A549 (cell line): ENCODE measurements at regions not wholly inside any gene's neighbourhood (a gene's known extent, or its start where the extent isn't known, plus 50 kb on each side); places are given as distances from the start of the nearest gene placed in this dataset.
A peak's percentile ranks its signal among the peaks of the same experiment; 100 is the strongest.

Source experiments
- ATAC-seq, 2 experiments: fragments of 200-7000 bp in 1 of 2; fragments of >200 bp in 1 of 2; cut with Nextera tagmentation in 1 of 2; cut with Tn5 transposase in 1 of 2; 3 replicates each; pipeline versions ENCODE4 v1.8.0 to v1.9.1; 2018 to 2020; ENCODE audit warnings: mild to moderate bottlenecking in 1 of 2, moderate library complexity in 1 of 2
- CTCF ChIA-PET: fragments of 300-600 bp; sonication (Branson Sonifier 250); formaldehyde crosslinking; extraction: SDS; loops from one replicate; lab custom pipeline; 2021; ENCODE audit warnings: antibody characterized with exemption, inconsistent platforms; lab: Yijun Ruan, JAX
- POLR2A ChIA-PET: fragments of 350-600 bp; formaldehyde crosslinking; extraction: SDS; loops from one replicate; lab custom pipeline; 2021; ENCODE audit warnings: antibody characterized with exemption, inconsistent platforms; lab: Yijun Ruan, JAX
- DNase-seq, 2 experiments: peaks; one replicate each; pipeline versions ENCODE4 v3.0.0 to v3.0.0-alpha.2; 2011 to 2016; ENCODE audit warnings: low read depth in 1 of 2, low spot score in 1 of 2
- FAIRE-seq: peaks from 2 replicates; lab custom pipeline; 2011; peaks lifted over from hg19 to GRCh38; lab: Jason Lieb, UNC
- H3K27ac ChIP-seq, 2 experiments: fragments of >200 bp; sonication (Bioruptor Twin); formaldehyde crosslinking; 3 replicates each; pipeline ENCODE4 v1.5.1; 2016 to 2017
- H3K4me1 ChIP-seq: fragments of >200 bp; sonication (Bioruptor Twin); formaldehyde crosslinking; 3 replicates; pipeline ENCODE4 v1.6.1; 2016
- H3K4me2 ChIP-seq: fragments of >200 bp; sonication (Bioruptor Twin); formaldehyde crosslinking; 3 replicates; pipeline ENCODE4 v1.6.1; 2016
- H3K4me3 ChIP-seq: fragments of >200 bp; sonication (Bioruptor Twin); formaldehyde crosslinking; 3 replicates; pipeline ENCODE4 v1.5.1; 2016
- H3K9me3 ChIP-seq: fragments of >200 bp; sonication (Bioruptor Twin); formaldehyde crosslinking; 3 replicates; pipeline ENCODE4 v1.6.1; 2016
- CBX8 ChIP-seq: fragments of 200-600 bp; sonication (generic); IDR thresholded peaks from 2 replicates; pipeline ENCODE4 v1.6.1; 2016
- CEBPB ChIP-seq, 2 experiments: fragments of >200 bp in 1 of 2; sonication (Bioruptor Twin) in 1 of 2; formaldehyde crosslinking in 1 of 2; IDR thresholded peaks; 2 replicates each; pipeline ENCODE4 v1.6.1; 2012 to 2016
- CTCF ChIP-seq: fragments of >200 bp; sonication (Bioruptor Twin); formaldehyde crosslinking; IDR thresholded peaks from 3 replicates; pipeline ENCODE4 v1.5.1; 2016
- ESRRA ChIP-seq: fragments of 150-350 bp; IDR thresholded peaks from 2 replicates; pipeline ENCODE4 v1.6.1; 2014; ENCODE audit warnings: mild to moderate bottlenecking, low read length, borderline replicate concordance
- JUNB ChIP-seq: fragments of >200 bp; sonication (Bioruptor Twin); formaldehyde crosslinking; IDR thresholded peaks from 2 replicates; pipeline ENCODE4 v1.6.1; 2016
- MAFK ChIP-seq: fragments of 450-650 bp; IDR thresholded peaks from 2 replicates; pipeline ENCODE4 v1.6.1; 2014; ENCODE audit not compliant: partially characterized antibody
- MAX ChIP-seq: IDR thresholded peaks from 2 replicates; pipeline ENCODE4 v1.6.1; 2012
- NPAS2 ChIP-seq: fragments of 250-450 bp; sonication (Bioruptor Pico); IDR thresholded peaks from 2 replicates; pipeline ENCODE4 v1.8.0; 2022; ENCODE audit warnings: mild to moderate bottlenecking, moderate library complexity, borderline replicate concordance
- PHF8 ChIP-seq: fragments of 200-600 bp; sonication (generic); IDR thresholded peaks from 2 replicates; pipeline ENCODE4 v1.6.1; 2016; ENCODE audit warnings: low read depth, mild to moderate bottlenecking, antibody characterized with exemption, moderate library complexity, borderline replicate concordance
- RNF2 ChIP-seq: fragments of 200-600 bp; sonication (generic); IDR thresholded peaks from 2 replicates; pipeline ENCODE4 v1.6.1; 2016; ENCODE audit warnings: low read depth, mild to moderate bottlenecking, antibody characterized with exemption, moderate library complexity, borderline replicate concordance
- TFCP2L1 ChIP-seq: fragments of 250-450 bp; sonication (Bioruptor Pico); IDR thresholded peaks from 2 replicates; pipeline ENCODE4 v1.5.0; 2021; ENCODE audit warnings: mild to moderate bottlenecking
- WGBS: methylation state at CpG from one replicate; pipeline ENCODE4 v1.1.6; 2017; ENCODE audit errors: missing lambda C conversion rate; 5-methylcytosine and 5-hydroxymethylcytosine counted together

- Histone ChIP-seq H3K4me1 (peaks cover 15% of the 10 kb centered on the region; the same call in 2 of the 3 replicates), H3K27ac (no peak overlapping the region), H3K4me2 (peak overlapping the region; percentile 6; the same call in 1 of the 3 replicates), H3K9me3 (no peaks in the 10 kb centered on the region), H3K4me3 (no peak overlapping the region)
- DNase-seq (no peak), ATAC-seq (no peak; a peak in 1 of 6 replicates), FAIRE-seq (peak; percentile 23)
- 54% methylated on average over 5 of the region's 5 CpGs for WGBS
- ChIA-PET POLR2A (no interaction called here), CTCF (interaction anchor here (0.6 to 1.4 kb wide), 4 partner anchors 9 to 126 kb away, joined by 3 to 4 read pairs (median 3); no protein-coding TSS in a partner anchor)
- TF ChIP-seq ESRRA (no peak), CEBPB (IDR thresholded peaks at IDR 0.05) (0 out of 4 replicates have a peak, but pooled peaks of 1 of the 2 experiments have one; percentile 27)
Measured at GRCh38 chr11:33533386-33534052, 167.1 kb downstream of the C11orf91 start.

- 72% methylated on average over 6 of the region's 6 CpGs for WGBS
- ChIA-PET POLR2A (no interaction called here), CTCF (interaction anchor here (1.0 to 1.4 kb wide), 4 partner anchors 10 to 154 kb away, joined by 3 to 4 read pairs (median 4); no protein-coding TSS in a partner anchor)
- peaks cover 15% of the 10 kb centered on the region; the same call in 2 of the 3 replicates for H3K4me1 ChIP-seq
- no peak for FAIRE-seq
- 0 out of 3 replicates have a peak, but pooled peaks cover 1% of the 10 kb centered on the region for H3K9me3 ChIP-seq
- peak; percentile 42 to 43; a peak in 4 of 6 replicates for ATAC-seq
- H3K4me3 ChIP-seq = no peak overlapping the region
- H3K4me2 ChIP-seq = peak overlapping the region; percentile 6; the same call in 1 of the 3 replicates
- 0 out of 6 replicates have a peak overlapping the region, but pooled peaks of 1 of the 2 experiments have one; percentile 0 for H3K27ac ChIP-seq
- no peak for TF ChIP-seq NPAS2 (CRISPR knock-in tag)
- no peak for DNase-seq
Measured at GRCh38 chr11:33532720-33533385, 167.8 kb downstream of the C11orf91 start.

GRCh38 chr11:33532257-33532656 is 168.4 kb downstream of the C11orf91 start:
- DNase-seq = no peak
- CTCF ChIA-PET = interaction anchor here (1.2 to 1.4 kb wide), 3 partner anchors 10 to 155 kb away, joined by 3 to 4 read pairs (median 4); no protein-coding TSS in a partner anchor
- Histone ChIP-seq H3K4me2 (no peak overlapping the region), H3K27ac (no peak overlapping the region), H3K9me3 (0 out of 3 replicates have a peak, but pooled peaks cover 5% of the 10 kb centered on the region), H3K4me3 (no peak overlapping the region), H3K4me1 (peaks cover 15% of the 10 kb centered on the region; the same call in 2 of the 3 replicates)
- ATAC-seq = peak in 1 of 2 experiments; percentile 53; a peak in 3 of 6 replicates
- 93% methylated on average over 3 of the region's 3 CpGs for WGBS
- TF ChIP-seq CBX8 = no peak
- peak; percentile 71 for TF ChIP-seq MAFK
- POLR2A ChIA-PET = no interaction called here
- peak; percentile 67 for FAIRE-seq

- Histone ChIP-seq H3K27ac (no peak overlapping the region), H3K4me2 (no peak overlapping the region), H3K4me3 (no peak overlapping the region), H3K9me3 (0 out of 3 replicates have a peak, but pooled peaks cover 5% of the 10 kb centered on the region), H3K4me1 (peaks cover 15% of the 10 kb centered on the region; the same call in 2 of the 3 replicates)
- ATAC-seq = peak; percentile 52 to 62; a peak in 3 of 6 replicates
- no peak for DNase-seq
- no peak for FAIRE-seq
- ChIA-PET POLR2A (no interaction called here), CTCF (interaction anchor here (1.2 to 1.4 kb wide), 2 partner anchors 11 to 155 kb away, joined by 4 read pairs; no protein-coding TSS in a partner anchor)
- WGBS = 74% methylated on average over 8 of the region's 8 CpGs
- TF ChIP-seq MAX (0 out of 2 replicates have a peak, but pooled peaks have one; percentile 7), TFCP2L1 (CRISPR knock-in tag) (no peak), CBX8 (no peak)
Measured at GRCh38 chr11:33531743-33532181, 168.9 kb downstream of the C11orf91 start.

- ChIA-PET POLR2A (no interaction called here), CTCF (no interaction called here)
- Histone ChIP-seq H3K4me2 (no peak overlapping the region), H3K4me3 (no peak overlapping the region), H3K4me1 (peaks cover 15% of the 10 kb centered on the region; the same call in 2 of the 3 replicates), H3K9me3 (0 out of 3 replicates have a peak, but pooled peaks cover 5% of the 10 kb centered on the region), H3K27ac (no peak overlapping the region)
- 70% methylated on average over 5 of the region's 5 CpGs for WGBS
- ATAC-seq = no peak
- FAIRE-seq = no peak
- no peak for TF ChIP-seq PHF8
- no peak for TF ChIP-seq JUNB
- no peak for TF ChIP-seq RNF2
- no peak for TF ChIP-seq CTCF
- DNase-seq = no peak
Measured at GRCh38 chr11:33530815-33531214, 169.8 kb downstream of the C11orf91 start.
